A549 (cell line): ENCODE measurements at regions not wholly inside any gene's neighbourhood (a gene's known extent, or its start where the extent isn't known, plus 50 kb on each side); places are given as distances from the start of the nearest gene placed in this dataset.

Experiments used
- ATAC-seq, 2 experiments: fragments of 200-7000 bp in 1 of 2; fragments of >200 bp in 1 of 2; cut with Nextera tagmentation in 1 of 2; cut with Tn5 transposase in 1 of 2; 3 replicates each; pipeline versions ENCODE4 v1.8.0 to v1.9.1; 2018 to 2020; ENCODE audit warnings: mild to moderate bottlenecking in 1 of 2, moderate library complexity in 1 of 2
- CTCF ChIA-PET: fragments of 300-600 bp; sonication (Branson Sonifier 250); formaldehyde crosslinking; extraction: SDS; loops from one replicate; lab custom pipeline; 2021; ENCODE audit warnings: antibody characterized with exemption, inconsistent platforms; lab: Yijun Ruan, JAX
- POLR2A ChIA-PET: fragments of 350-600 bp; formaldehyde crosslinking; extraction: SDS; loops from one replicate; lab custom pipeline; 2021; ENCODE audit warnings: antibody characterized with exemption, inconsistent platforms; lab: Yijun Ruan, JAX
- DNase-seq, 2 experiments: peaks; one replicate each; pipeline versions ENCODE4 v3.0.0 to v3.0.0-alpha.2; 2011 to 2016; ENCODE audit warnings: low read depth in 1 of 2, low spot score in 1 of 2
- FAIRE-seq: peaks from 2 replicates; lab custom pipeline; 2011; peaks lifted over from hg19 to GRCh38; lab: Jason Lieb, UNC
- H3K27ac ChIP-seq, 2 experiments: fragments of >200 bp; sonication (Bioruptor Twin); formaldehyde crosslinking; 3 replicates each; pipeline ENCODE4 v1.5.1; 2016 to 2017
- H3K4me1 ChIP-seq: fragments of >200 bp; sonication (Bioruptor Twin); formaldehyde crosslinking; 3 replicates; pipeline ENCODE4 v1.6.1; 2016
- H3K4me2 ChIP-seq: fragments of >200 bp; sonication (Bioruptor Twin); formaldehyde crosslinking; 3 replicates; pipeline ENCODE4 v1.6.1; 2016
- H3K4me3 ChIP-seq: fragments of >200 bp; sonication (Bioruptor Twin); formaldehyde crosslinking; 3 replicates; pipeline ENCODE4 v1.5.1; 2016
- H3K9me3 ChIP-seq: fragments of >200 bp; sonication (Bioruptor Twin); formaldehyde crosslinking; 3 replicates; pipeline ENCODE4 v1.6.1; 2016
- CBX8 ChIP-seq: fragments of 200-600 bp; sonication (generic); IDR thresholded peaks from 2 replicates; pipeline ENCODE4 v1.6.1; 2016
- CHD2 ChIP-seq: fragments of 150-350 bp; IDR thresholded peaks from 2 replicates; pipeline ENCODE4 v1.6.1; 2014; ENCODE audit warnings: low read length; ENCODE audit not compliant: partially characterized antibody
- E2F6 ChIP-seq: IDR thresholded peaks from 2 replicates; pipeline ENCODE4 v1.6.1; 2012; ENCODE audit warnings: low read depth, borderline replicate concordance
- FOSB ChIP-seq: fragments of 250-450 bp; sonication (Bioruptor Pico); IDR thresholded peaks from 2 replicates; pipeline ENCODE4 v1.5.0; 2020; ENCODE audit warnings: mild to moderate bottlenecking, moderate library complexity
- FOSL2 ChIP-seq, 2 experiments: fragments of 450-650 bp in 1 of 2; fragments of >200 bp in 1 of 2; sonication (Bioruptor Twin) in 1 of 2; formaldehyde crosslinking; IDR thresholded peaks; 2 replicates each; pipeline versions ENCODE4 v1.5.0 to v1.6.1; 2016 to 2020; ENCODE audit warnings: mild to moderate bottlenecking in 1 of 2, moderate library complexity in 1 of 2
- GATA3 ChIP-seq: IDR thresholded peaks from 2 replicates; pipeline ENCODE4 v1.6.1; 2012; ENCODE audit warnings: borderline replicate concordance
- HMGXB4 ChIP-seq: fragments of 250-450 bp; sonication (Bioruptor Pico); IDR thresholded peaks from 2 replicates; pipeline ENCODE4 v1.5.0; 2021; ENCODE audit warnings: mild to moderate bottlenecking, moderate library complexity, borderline replicate concordance
- HOXB13 ChIP-seq: fragments of 250-450 bp; sonication (Bioruptor Pico); IDR thresholded peaks from 2 replicates; pipeline ENCODE4 v1.5.0; 2020; ENCODE audit warnings: low read depth, mild to moderate bottlenecking, moderate library complexity
- HOXB5 ChIP-seq: fragments of 250-450 bp; sonication (Bioruptor Pico); IDR thresholded peaks from 2 replicates; pipeline ENCODE4 v1.5.0; 2020; ENCODE audit warnings: mild to moderate bottlenecking, moderate library complexity
- JUN ChIP-seq, 2 experiments: fragments of >200 bp; sonication (Bioruptor Twin); formaldehyde crosslinking; IDR thresholded peaks; 2 replicates in 1 of 2; 3 replicates in 1 of 2; pipeline ENCODE4 v1.6.1; 2016 to 2017
- JUNB ChIP-seq: fragments of >200 bp; sonication (Bioruptor Twin); formaldehyde crosslinking; IDR thresholded peaks from 2 replicates; pipeline ENCODE4 v1.6.1; 2016
- KDM1A ChIP-seq: fragments of 200-600 bp; sonication (generic); IDR thresholded peaks from 2 replicates; pipeline ENCODE4 v1.6.1; 2016; ENCODE audit warnings: low read depth, mild to moderate bottlenecking
- MAZ ChIP-seq: fragments of 150-350 bp; IDR thresholded peaks from 2 replicates; pipeline ENCODE4 v1.6.1; 2014; ENCODE audit warnings: antibody characterized with exemption, low read depth, low read length, borderline replicate concordance
- PHF8 ChIP-seq: fragments of 200-600 bp; sonication (generic); IDR thresholded peaks from 2 replicates; pipeline ENCODE4 v1.6.1; 2016; ENCODE audit warnings: low read depth, mild to moderate bottlenecking, antibody characterized with exemption, moderate library complexity, borderline replicate concordance
- POLR2A ChIP-seq: IDR thresholded peaks from 2 replicates; pipeline ENCODE4 v1.6.1; 2012; ENCODE audit warnings: mild to moderate bottlenecking, low read length
- POLR2AphosphoS2 ChIP-seq: conservative IDR thresholded peaks from 2 replicates; pipeline ENCODE4 v1.6.1; 2012; ENCODE audit warnings: low read length, improper control_type of control experiment, inconsistent platforms
- RAD21 ChIP-seq, 2 experiments: fragments of >200 bp in 1 of 2; sonication (Bioruptor Twin) in 1 of 2; formaldehyde crosslinking in 1 of 2; IDR thresholded peaks in 1 of 2; conservative IDR thresholded peaks in 1 of 2; 2 replicates in 1 of 2; 3 replicates in 1 of 2; pipeline ENCODE4 v1.6.1; 2012 to 2018; ENCODE audit warnings: inconsistent platforms in 1 of 2
- RARB ChIP-seq: fragments of 250-450 bp; sonication (Bioruptor Pico); IDR thresholded peaks from 2 replicates; pipeline ENCODE4 v1.8.0; 2021; ENCODE audit warnings: mild to moderate bottlenecking, moderate library complexity
- RFX5 ChIP-seq: fragments of 450-650 bp; IDR thresholded peaks from 2 replicates; pipeline ENCODE4 v1.7.1; 2014; ENCODE audit warnings: antibody characterized with exemption, mild to moderate bottlenecking, moderate library complexity
- ZSCAN20 ChIP-seq: fragments of 250-450 bp; sonication (Bioruptor Pico); IDR thresholded peaks from 2 replicates; pipeline ENCODE4 v1.8.0; 2022; ENCODE audit warnings: mild to moderate bottlenecking, moderate library complexity
- WGBS: methylation state at CpG from one replicate; pipeline ENCODE4 v1.1.6; 2017; ENCODE audit errors: missing lambda C conversion rate; 5-methylcytosine and 5-hydroxymethylcytosine counted together
- TF ChIP-seq, protein P1 (sequence below): fragments of 450-650 bp; IDR thresholded peaks from 2 replicates; pipeline ENCODE4 v1.6.1; 2014; ENCODE audit warnings: antibody characterized with exemption

DNA sequence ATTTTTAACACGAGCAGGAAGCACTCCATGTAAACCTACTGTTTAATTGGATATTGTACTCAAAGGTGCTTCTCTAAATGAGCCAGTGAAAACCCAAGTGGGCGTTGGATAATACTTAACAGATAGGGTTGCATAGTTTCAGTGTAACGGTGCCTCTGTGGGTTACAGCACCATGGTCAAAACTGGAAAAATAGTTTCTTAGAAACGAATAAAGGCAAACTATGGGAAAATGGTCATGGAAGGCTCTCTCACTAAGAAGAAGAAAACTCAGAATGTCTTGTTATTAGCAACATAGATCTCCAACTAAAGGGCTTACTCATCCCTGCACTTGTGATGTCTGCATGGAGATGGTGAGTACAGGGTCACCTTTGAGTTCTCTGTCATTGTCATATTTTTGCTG, 59.1 kb upstream of the NEDD9 start (continued):
- TF ChIP-seq HMGXB4 (no peak), POLR2A (no peak), HOXB5 (no peak)

GRCh38 chr6:11290027-11290426, 57.6 kb upstream of the NEDD9 start:
- H3K4me2 ChIP-seq: no peak overlapping the region
- H3K9me3 ChIP-seq: peaks cover 7% of the 10 kb centered on the region; the same call in 1 of the 3 replicates
- FAIRE-seq (no peak), DNase-seq (no peak), ATAC-seq (no peak)
- H3K27ac ChIP-seq: 0 out of 6 replicates have a peak overlapping the region, but pooled peaks of 1 of the 2 experiments have one; percentile 14
- WGBS: 90% methylated on average over 8 of the region's 8 CpGs
- POLR2A ChIA-PET: no interaction called here
- no peaks in the 10 kb centered on the region for H3K4me1 ChIP-seq
- no peak overlapping the region for H3K4me3 ChIP-seq
- CTCF ChIA-PET: interaction anchor here (0.9 kb wide), 1 partner anchor 13 kb away, joined by 3 read pairs; no protein-coding TSS in a partner anchor
- no peak for TF ChIP-seq GATA3
- no peak for TF ChIP-seq RFX5
- no peak for TF ChIP-seq KDM1A
- no peak for TF ChIP-seq PHF8
- no peak for TF ChIP-seq RAD21 (conservative IDR thresholded peaks at IDR 0.05 in 1 of 2, IDR thresholded peaks at IDR 0.05 in 1 of 2)
- TF ChIP-seq FOSL2 (IDR thresholded peaks at IDR 0.05): no peak
- TF ChIP-seq FOSL2 (CRISPR knock-in tag; IDR thresholded peaks at IDR 0.05): no peak
- no peak for TF ChIP-seq CBX8
- TF ChIP-seq, protein P1, sequence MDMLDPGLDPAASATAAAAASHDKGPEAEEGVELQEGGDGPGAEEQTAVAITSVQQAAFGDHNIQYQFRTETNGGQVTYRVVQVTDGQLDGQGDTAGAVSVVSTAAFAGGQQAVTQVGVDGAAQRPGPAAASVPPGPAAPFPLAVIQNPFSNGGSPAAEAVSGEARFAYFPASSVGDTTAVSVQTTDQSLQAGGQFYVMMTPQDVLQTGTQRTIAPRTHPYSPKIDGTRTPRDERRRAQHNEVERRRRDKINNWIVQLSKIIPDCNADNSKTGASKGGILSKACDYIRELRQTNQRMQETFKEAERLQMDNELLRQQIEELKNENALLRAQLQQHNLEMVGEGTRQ: no peak
- no peak for TF ChIP-seq ZSCAN20 (CRISPR knock-in tag)

DNA sequence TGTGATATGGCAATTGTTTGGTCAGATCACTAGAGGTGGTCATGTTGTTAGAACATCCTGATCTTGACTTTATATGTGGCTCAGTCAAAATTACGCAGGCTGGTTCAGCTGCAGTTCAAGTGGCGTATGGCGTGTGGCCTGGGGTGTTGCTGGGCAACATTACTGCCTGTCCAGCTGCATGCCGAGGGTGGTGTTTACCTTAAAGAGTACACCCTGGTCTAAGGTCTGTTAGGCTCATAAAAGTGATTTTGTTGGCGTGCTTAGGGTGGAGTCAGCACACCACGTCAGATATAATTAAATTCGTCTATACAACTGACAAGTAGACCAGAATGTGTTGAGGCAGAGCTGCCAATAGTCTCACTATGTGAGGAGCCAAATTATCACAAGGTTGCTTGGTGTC, 55.6 kb upstream of the NEDD9 start:
- no peak for FAIRE-seq
- Histone ChIP-seq H3K9me3 (peaks cover 7% of the 10 kb centered on the region; the same call in 1 of the 3 replicates), H3K27ac (no peak overlapping the region), H3K4me1 (no peaks in the 10 kb centered on the region), H3K4me3 (no peak overlapping the region), H3K4me2 (no peak overlapping the region)
- no peak for TF ChIP-seq CHD2
- TF ChIP-seq GATA3: no peak
- no peak for TF ChIP-seq HOXB13
- TF ChIP-seq FOSL2 (IDR thresholded peaks at IDR 0.05): no peak
- TF ChIP-seq FOSL2 (CRISPR knock-in tag; IDR thresholded peaks at IDR 0.05): no peak
- no peak for TF ChIP-seq MAZ
- TF ChIP-seq JUNB: no peak
- no peak for TF ChIP-seq POLR2AphosphoS2
- TF ChIP-seq JUN (IDR thresholded peaks at IDR 0.05): no peak
- TF ChIP-seq E2F6: no peak
- no peak for TF ChIP-seq RFX5
- TF ChIP-seq FOSB (CRISPR knock-in tag): no peak
- TF ChIP-seq RARB: no peak
- TF ChIP-seq PHF8: no peak
- no peak for ATAC-seq
- POLR2A ChIA-PET: no interaction called here
- CTCF ChIA-PET: no interaction called here
- no peak for DNase-seq
- WGBS: 88% methylated on average over 7 of the region's 7 CpGs
